ENCODE measurements at regions not wholly inside any gene's neighbourhood (a gene's known extent, or its start where the extent isn't known, plus 50 kb on each side); places are given as distances from the start of the nearest gene placed in this dataset.

GRCh38 chr21:34261841-34262468 is 101.9 kb upstream of the KCNE2 start:
- no peak overlapping the region for H3K4me3 Mint-ChIP-seq
- H3K4me1 Mint-ChIP-seq: no peaks in the 10 kb centered on the region
- ATAC-seq: no peak
- peaks cover 7 to 15% (median 13%) of the 10 kb centered on the region in 3 donors for H3K36me3 Mint-ChIP-seq
- peaks cover 0 to 7% (median 3%) of the 10 kb centered on the region in 5 donors for H3K27me3 Mint-ChIP-seq
- H3K27ac Mint-ChIP-seq: no peak overlapping the region
- no peak for DNase-seq
- H3K9me3 Mint-ChIP-seq: peaks cover 7 to 26% (median 13%) of the 10 kb centered on the region in 9 donors
- POLR2A ChIA-PET: no interaction called here

- ATAC-seq (no peak), DNase-seq (no peak)
- Mint-ChIP-seq H3K9me3 (peaks cover 7 to 24% (median 12%) of the 10 kb centered on the region in 9 donors), H3K4me1 (no peaks in the 10 kb centered on the region), H3K27me3 (peaks cover 0 to 7% (median 2%) of the 10 kb centered on the region in 5 donors), H3K4me3 (no peak overlapping the region), H3K36me3 (peaks cover 7 to 15% (median 13%) of the 10 kb centered on the region in 3 donors), H3K27ac (no peak overlapping the region)
- POLR2A ChIA-PET: no interaction called here
Measured at GRCh38 chr21:34262469-34262845, 101.3 kb upstream of the KCNE2 start.

- peaks cover 7 to 13% (median 11%) of the 10 kb centered on the region in 3 donors for H3K36me3 Mint-ChIP-seq
Measured at GRCh38 chr21:34263629-34264028, 100.2 kb upstream of the KCNE2 start.

GRCh38 chr21:34266351-34266750 is 97.5 kb upstream of the KCNE2 start:
- Mint-ChIP-seq H3K36me3 (peaks cover 7 to 13% (median 11%) of the 10 kb centered on the region in 3 donors), H3K9me3 (peaks cover 7 to 21% (median 12%) of the 10 kb centered on the region in 9 donors), H3K27me3 (peaks cover 0 to 11% (median 5%) of the 10 kb centered on the region in 5 donors), H3K4me3 (no peak overlapping the region), H3K27ac (no peak overlapping the region), H3K4me1 (peaks cover 0 to 4% (median 0%) of the 10 kb centered on the region in 4 donors)
- DNase-seq (no peak), ATAC-seq (no peak)
- POLR2A ChIA-PET: no interaction called here

More at GRCh38 chr21:34263629-34264028, 100.2 kb upstream of the KCNE2 start:
- H3K9me3 Mint-ChIP-seq: peaks cover 7 to 21% (median 12%) of the 10 kb centered on the region in 9 donors
- no peak overlapping the region for H3K4me3 Mint-ChIP-seq
- peaks cover 0 to 8% (median 1%) of the 10 kb centered on the region in 5 donors for H3K27me3 Mint-ChIP-seq
- H3K4me1 Mint-ChIP-seq: no peaks in the 10 kb centered on the region
- POLR2A ChIA-PET: no interaction called here
- no peak for DNase-seq
- H3K27ac Mint-ChIP-seq: no peak overlapping the region
- ATAC-seq: no peak

GRCh38 chr21:34268493-34268892 is 95.3 kb upstream of the KCNE2 start:
- Mint-ChIP-seq H3K4me3 (no peak overlapping the region), H3K36me3 (peaks cover 3 to 6% (median 4%) of the 10 kb centered on the region in 3 donors), H3K27me3 (peaks cover 0 to 10% (median 5%) of the 10 kb centered on the region in 5 donors), H3K9me3 (peaks cover under 1 to 11% (median 3%) of the 10 kb centered on the region in 9 donors), H3K4me1 (peaks cover 0 to 5% (median 0%) of the 10 kb centered on the region in 4 donors), H3K27ac (peak overlapping the region in 1 of 10 donors; percentile 14)
- ATAC-seq (no peak), DNase-seq (no peak)
- POLR2A ChIA-PET: no interaction called here

- Mint-ChIP-seq H3K36me3 (peaks cover 0 to under 1% (median 0%) of the 10 kb centered on the region in 3 donors), H3K27ac (no peak overlapping the region), H3K4me3 (no peak overlapping the region), H3K27me3 (peaks cover 3 to 10% (median 9%) of the 10 kb centered on the region in 5 donors), H3K9me3 (no peaks in the 10 kb centered on the region), H3K4me1 (peaks cover 0 to 9% (median 0%) of the 10 kb centered on the region in 4 donors)
- POLR2A ChIA-PET: no interaction called here
- DNase-seq (no peak), ATAC-seq (no peak)
Measured at GRCh38 chr21:34270411-34270810, 93.4 kb upstream of the KCNE2 start.

- POLR2A ChIA-PET: no interaction called here
- H3K27ac Mint-ChIP-seq: no peak overlapping the region
- peaks cover 3 to 10% (median 8%) of the 10 kb centered on the region in 5 donors for H3K27me3 Mint-ChIP-seq
- H3K4me3 Mint-ChIP-seq: no peak overlapping the region
- H3K4me1 Mint-ChIP-seq: peaks cover 0 to 9% (median 0%) of the 10 kb centered on the region in 4 donors
- no peak for ATAC-seq
- H3K9me3 Mint-ChIP-seq: no peaks in the 10 kb centered on the region
- H3K36me3 Mint-ChIP-seq: peaks cover 0 to 3% (median 0%) of the 10 kb centered on the region in 3 donors
- DNase-seq: no peak
Measured at GRCh38 chr21:34271189-34271851, 92.5 kb upstream of the KCNE2 start.

GRCh38 chr21:34272321-34272720 is 91.5 kb upstream of the KCNE2 start:
- ATAC-seq (no peak), DNase-seq (no peak)
- POLR2A ChIA-PET: no interaction called here
- Mint-ChIP-seq H3K36me3 (peaks cover 0 to 3% (median 0%) of the 10 kb centered on the region in 3 donors), H3K9me3 (no peaks in the 10 kb centered on the region), H3K27me3 (peaks cover 5 to 18% (median 8%) of the 10 kb centered on the region in 5 donors), H3K4me3 (no peak overlapping the region), H3K27ac (no peak overlapping the region), H3K4me1 (peaks cover 0 to 9% (median 0%) of the 10 kb centered on the region in 4 donors)

GRCh38 chr21:34274001-34274400 is 89.8 kb upstream of the KCNE2 start:
- DNase-seq (no peak), ATAC-seq (no peak)
- H3K4me3 Mint-ChIP-seq: no peak overlapping the region
- no peaks in the 10 kb centered on the region for H3K9me3 Mint-ChIP-seq
- POLR2A ChIA-PET: no interaction called here
- H3K36me3 Mint-ChIP-seq: peaks cover 0 to 3% (median 0%) of the 10 kb centered on the region in 3 donors
- peaks cover 0 to 9% (median 0%) of the 10 kb centered on the region in 4 donors for H3K4me1 Mint-ChIP-seq
- H3K27me3 Mint-ChIP-seq: peaks cover 5 to 15% (median 9%) of the 10 kb centered on the region in 5 donors
- H3K27ac Mint-ChIP-seq: no peak overlapping the region

- Mint-ChIP-seq H3K4me3 (no peak overlapping the region), H3K27me3 (peaks cover 0 to 11% (median 9%) of the 10 kb centered on the region in 5 donors), H3K36me3 (peaks cover 0 to 3% (median 0%) of the 10 kb centered on the region in 3 donors), H3K9me3 (no peaks in the 10 kb centered on the region), H3K4me1 (peaks cover 0 to 5% (median 0%) of the 10 kb centered on the region in 4 donors), H3K27ac (peak overlapping the region in 2 of 10 donors; percentile 49 to 60)
- ATAC-seq: no peak
- no peak for DNase-seq
- POLR2A ChIA-PET: no interaction called here
Measured at GRCh38 chr21:34276711-34277425, 86.9 kb upstream of the KCNE2 start.

GRCh38 chr21:34278451-34278850 is 85.4 kb upstream of the KCNE2 start:
- POLR2A ChIA-PET: no interaction called here
- ATAC-seq (no peak), DNase-seq (no peak)
- H3K36me3 Mint-ChIP-seq: peaks cover 0 to 3% (median 0%) of the 10 kb centered on the region in 3 donors
- peaks cover 0 to 11% (median 9%) of the 10 kb centered on the region in 5 donors for H3K27me3 Mint-ChIP-seq
- no peak overlapping the region for H3K27ac Mint-ChIP-seq
- no peak overlapping the region for H3K4me3 Mint-ChIP-seq
- H3K4me1 Mint-ChIP-seq: peaks cover 0 to 4% (median 0%) of the 10 kb centered on the region in 4 donors
- H3K9me3 Mint-ChIP-seq: no peaks in the 10 kb centered on the region

GRCh38 chr21:34279285-34279684 is 84.5 kb upstream of the KCNE2 start:
- Mint-ChIP-seq H3K4me3 (no peak overlapping the region), H3K36me3 (peaks cover 0 to 3% (median 0%) of the 10 kb centered on the region in 3 donors), H3K27ac (no peak overlapping the region), H3K4me1 (no peaks in the 10 kb centered on the region), H3K27me3 (peaks cover 0 to 10% (median 5%) of the 10 kb centered on the region in 5 donors), H3K9me3 (peaks cover 0 to 4% (median 0%) of the 10 kb centered on the region in 9 donors)
- no peak for ATAC-seq
- POLR2A ChIA-PET: no interaction called here
- no peak for DNase-seq

- Mint-ChIP-seq H3K9me3 (peaks cover 0 to 4% (median 0%) of the 10 kb centered on the region in 9 donors), H3K4me1 (no peaks in the 10 kb centered on the region), H3K27ac (no peak overlapping the region), H3K4me3 (no peak overlapping the region), H3K36me3 (peaks cover 0 to 3% (median 0%) of the 10 kb centered on the region in 3 donors), H3K27me3 (peaks cover 0 to 10% (median 5%) of the 10 kb centered on the region in 5 donors)
- POLR2A ChIA-PET: no interaction called here
- no peak for ATAC-seq
- no peak for DNase-seq
Measured at GRCh38 chr21:34279883-34280282, 83.9 kb upstream of the KCNE2 start.

Measured in naive thymus-derived CD8-positive, alpha-beta T cell (primary cell).